GM04504 (cell line): ENCODE measurements at regions not wholly inside any gene's neighbourhood (a gene's known extent, or its start where the extent isn't known, plus 50 kb on each side); places are given as distances from the start of the nearest gene placed in this dataset.
"Not testable (repeated sequence)": the region's sequence is repeated elsewhere in the genome, so short reads cannot be mapped to it uniquely, and the experiment has no call there.

Experiments used
- DNase-seq: peaks from one replicate; pipeline ENCODE4 v3.0.0-alpha.2; 2012; ENCODE audit warnings: low read depth

DNA sequence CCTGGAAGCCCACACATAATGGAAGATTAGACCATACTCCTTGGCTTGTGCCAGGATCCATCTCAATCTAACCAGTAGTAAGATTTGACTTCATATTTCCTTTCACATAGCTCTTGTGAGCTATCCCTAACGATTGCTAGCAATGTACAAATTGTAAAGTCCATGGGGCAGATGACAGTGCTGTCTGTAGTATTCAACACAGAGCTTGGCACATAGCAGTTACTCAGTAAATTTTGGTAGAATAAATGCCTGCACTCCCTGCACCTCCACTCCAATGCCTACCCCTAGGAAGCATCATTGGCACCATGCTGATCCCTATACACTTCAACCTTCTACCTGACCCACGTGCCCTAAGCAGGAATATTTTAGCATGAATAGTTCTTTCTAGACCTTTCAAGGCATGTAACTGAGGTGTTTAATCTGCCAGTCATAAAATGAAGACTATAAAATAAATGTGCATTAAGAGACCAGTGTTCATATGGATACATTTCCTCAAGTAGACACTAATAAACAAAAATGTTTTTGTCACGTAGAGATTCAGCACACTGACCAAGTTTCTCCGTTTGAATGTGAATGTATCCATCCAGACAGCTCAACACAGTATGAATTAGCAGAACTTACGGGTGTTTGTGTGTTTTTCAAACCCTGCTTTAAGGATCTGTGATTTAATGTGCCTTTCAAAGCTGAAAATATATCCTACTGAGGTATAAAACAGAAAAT is 98.8 kb downstream of the BMP4 start:
- no peak for DNase-seq

DNA sequence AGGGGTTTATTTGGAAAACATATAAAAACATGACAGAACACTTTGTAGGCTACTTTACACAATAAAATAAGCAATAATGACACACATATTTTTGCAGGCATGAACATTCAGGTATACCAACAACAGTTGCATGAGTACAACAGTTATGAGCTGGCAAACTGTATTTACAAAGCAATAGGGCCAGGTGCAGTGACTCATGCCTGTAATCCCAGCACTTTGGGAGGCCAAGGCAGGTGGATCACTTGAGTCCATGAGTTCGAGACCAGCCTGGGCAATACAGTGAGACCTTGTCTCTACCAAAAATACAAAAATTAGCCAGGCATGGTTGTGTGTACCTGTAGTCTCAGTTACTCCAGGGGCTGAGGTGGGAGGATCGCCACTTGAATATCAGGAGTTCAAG is 101.1 kb downstream of the BMP4 start:
- no peak for DNase-seq

DNA sequence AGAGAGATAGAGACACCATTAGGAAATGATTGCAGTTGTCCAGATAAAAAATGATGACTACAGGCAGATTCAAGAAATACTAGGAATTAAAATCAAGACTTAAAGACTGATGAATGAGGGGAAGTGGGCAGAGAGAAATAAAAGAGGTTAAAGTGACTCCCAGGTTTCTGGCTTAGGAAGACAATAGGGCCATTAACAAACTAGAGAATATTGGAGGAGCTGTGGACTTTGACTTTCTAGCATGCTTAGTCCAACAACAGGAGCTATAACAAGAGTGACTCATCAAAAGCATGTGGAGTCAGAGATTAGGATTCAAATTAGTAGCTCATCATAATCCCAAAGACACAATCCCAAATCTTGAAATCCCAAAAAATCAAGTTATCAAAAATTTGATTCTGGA is 101.5 kb downstream of the BMP4 start:
- DNase-seq = no peak

DNA sequence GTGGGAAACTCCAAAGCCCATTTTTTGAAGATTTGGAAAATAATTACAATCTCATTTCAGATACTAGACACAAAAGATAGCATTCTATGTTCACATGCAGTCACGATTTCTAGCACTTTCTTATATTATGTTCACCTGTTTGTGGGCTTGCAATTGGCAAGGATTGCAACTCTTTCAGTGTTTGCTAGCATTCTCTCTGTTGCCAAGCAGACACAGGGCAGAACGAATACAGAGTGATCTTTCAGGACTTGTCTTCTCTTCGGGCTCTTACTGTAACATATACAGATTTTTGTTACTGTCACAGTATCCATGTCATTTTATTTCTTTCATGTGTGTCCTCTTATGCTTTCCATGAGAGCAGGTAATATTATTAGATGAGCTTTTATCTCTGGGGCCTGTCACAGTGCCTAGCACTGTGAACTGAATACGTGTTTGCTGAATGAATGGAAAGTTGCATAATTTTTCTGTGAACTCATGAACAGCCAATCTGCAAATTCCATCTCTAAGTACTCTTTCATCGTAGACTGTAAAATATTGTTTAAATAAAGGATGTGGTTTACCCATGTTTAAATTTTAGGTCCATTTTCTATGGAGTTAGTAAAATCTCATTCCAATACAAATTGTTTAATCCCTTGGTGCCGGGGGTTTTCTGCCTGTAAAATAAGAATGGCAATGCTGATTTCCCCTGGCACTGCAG is 105.1 kb downstream of the BMP4 start:
- no peak for DNase-seq

- no peak for DNase-seq
Observed at GRCh38 chr14:53850714-53851296, 105.8 kb downstream of the BMP4 start.

DNA sequence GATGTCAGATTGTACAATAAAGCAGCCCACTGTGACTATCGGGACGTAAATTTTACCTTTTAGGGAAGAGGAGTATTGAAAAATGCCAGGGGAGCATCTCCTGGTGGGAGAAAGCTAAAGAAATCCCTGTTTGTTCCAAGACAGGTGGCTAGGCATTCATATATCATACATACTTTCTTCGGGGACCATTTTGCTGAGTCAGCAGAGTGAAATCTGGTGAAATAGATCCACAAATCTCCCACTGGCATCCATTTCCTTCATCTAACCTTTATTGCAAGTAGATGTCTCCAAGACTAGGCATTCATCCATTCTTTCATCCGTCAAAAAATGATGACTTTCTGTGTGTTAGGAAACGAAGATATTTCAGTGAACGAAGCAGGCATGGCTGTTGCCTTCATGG is 107.1 kb downstream of the BMP4 start:
- no peak for DNase-seq

GRCh38 chr14:53848854-53849253 is 107.8 kb downstream of the BMP4 start:
- DNase-seq = no peak

DNA sequence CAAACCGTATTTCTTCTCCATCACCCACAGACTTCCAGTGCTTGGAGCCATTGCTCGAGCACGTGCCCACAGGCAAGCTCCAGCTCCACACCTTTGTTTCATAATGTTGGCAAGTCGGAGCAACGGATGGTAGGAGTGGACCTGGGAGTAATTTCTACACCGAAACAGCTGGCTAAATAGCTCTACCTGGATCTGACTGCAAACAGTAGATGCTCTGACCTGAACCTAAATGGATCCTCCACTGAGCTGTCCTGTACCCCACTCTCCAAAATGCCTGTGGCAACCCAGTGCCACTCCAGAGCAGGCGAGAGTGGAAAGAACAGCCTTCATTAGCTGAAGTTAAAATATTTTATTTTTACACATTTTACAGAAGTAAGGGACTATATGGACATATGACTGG is 108.7 kb downstream of the BMP4 start:
- no peak for DNase-seq

- DNase-seq = no peak
Observed at GRCh38 chr14:53847057-53847456, 109.6 kb downstream of the BMP4 start.

- DNase-seq = no peak
Observed at GRCh38 chr14:53845813-53846693, 110.6 kb downstream of the BMP4 start.

DNA sequence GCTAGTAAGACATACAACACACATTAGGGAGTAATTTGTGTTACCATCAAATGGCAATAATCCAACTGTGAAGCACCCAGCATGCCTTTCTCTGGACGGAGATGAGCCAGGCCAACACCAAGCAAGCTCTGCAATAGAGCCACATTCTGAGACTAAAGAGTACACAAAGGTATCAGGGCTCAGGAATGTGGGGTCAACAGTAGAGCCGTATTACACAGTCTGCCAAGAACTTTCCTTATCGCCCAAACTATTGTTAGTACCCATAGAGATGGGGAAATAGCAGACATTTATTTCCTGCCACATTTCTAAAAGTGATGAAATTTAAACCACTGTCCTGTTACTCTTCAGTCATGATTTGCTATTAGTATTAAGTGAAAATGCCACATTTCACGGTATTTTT is 113.7 kb downstream of the BMP4 start:
- no peak for DNase-seq

DNA sequence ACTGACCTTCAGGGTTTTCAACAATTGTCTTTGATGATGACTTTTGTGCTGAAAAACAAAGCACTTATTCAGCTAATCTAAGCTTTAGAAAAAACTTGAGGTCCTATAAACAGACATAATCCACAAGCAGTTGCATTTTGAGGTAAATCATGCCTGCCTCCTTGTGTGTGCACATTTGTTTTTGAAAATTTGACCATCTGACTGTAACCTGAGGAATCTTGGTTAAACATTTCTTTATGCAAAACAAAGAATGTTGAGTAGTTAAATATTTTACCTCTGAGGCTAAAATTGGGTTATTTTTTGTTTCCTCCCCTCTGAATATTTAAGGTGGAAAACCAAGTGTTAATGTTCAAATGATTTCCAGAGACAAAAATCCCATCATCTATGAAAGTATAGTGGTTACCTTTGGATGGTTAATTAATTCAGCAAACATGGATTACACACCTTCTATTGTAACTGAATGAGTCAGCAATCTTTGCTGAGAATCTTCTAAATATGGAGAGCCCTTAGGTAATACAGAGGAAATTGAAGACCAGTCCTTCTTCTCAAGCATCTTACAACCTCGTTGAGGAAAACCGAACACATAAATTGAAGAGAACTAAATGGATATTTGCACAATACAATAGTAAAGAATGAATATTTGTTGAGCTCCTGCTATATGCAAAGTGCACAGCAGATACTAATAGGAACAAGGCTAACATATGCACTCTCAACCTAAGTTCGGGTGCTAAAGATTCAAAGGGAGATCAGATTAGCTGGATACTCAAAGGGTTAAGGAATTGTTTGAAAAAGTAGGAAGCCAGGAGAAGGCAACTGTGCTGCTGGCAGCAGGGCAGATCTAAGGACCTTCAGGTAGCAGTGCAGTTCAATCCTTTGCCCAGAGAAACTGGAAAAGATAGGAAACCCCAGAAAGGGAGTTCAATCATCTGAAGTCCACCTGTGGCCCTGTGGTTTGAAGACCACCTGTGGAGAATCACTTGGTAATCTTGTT is 115.2 kb downstream of the BMP4 start:
- DNase-seq = no peak

DNA sequence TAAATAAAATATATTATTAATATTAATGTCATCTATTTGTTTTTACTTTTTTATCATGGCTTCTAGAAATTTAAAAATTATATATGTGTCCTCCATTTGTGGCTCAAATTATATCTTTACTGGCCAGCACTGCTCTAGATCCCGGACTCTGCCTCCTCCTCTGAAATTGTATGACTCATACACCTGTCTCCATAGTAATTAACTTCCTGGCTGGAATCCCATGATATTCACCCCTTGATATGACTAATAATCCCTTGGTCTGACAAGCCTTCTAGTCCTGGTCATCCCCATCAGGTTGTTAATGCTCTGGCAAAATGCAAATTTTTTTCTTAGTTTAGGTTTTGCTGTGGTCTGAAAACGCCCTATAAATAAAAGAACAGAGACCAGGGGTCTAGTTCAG is 116.2 kb downstream of the BMP4 start:
- DNase-seq = no peak

- DNase-seq = no peak
Observed at GRCh38 chr14:53838374-53838773, 118.3 kb downstream of the BMP4 start.

GRCh38 chr14:53837656-53838055 is 119.0 kb downstream of the BMP4 start:
- not testable (repeated sequence) for DNase-seq

GRCh38 chr14:53836551-53836950 is 120.1 kb downstream of the BMP4 start:
- DNase-seq = no peak

GRCh38 chr14:53828820-53829219 is 127.8 kb downstream of the BMP4 start:
- no peak for DNase-seq

- no peak for DNase-seq
Observed at GRCh38 chr14:53824061-53824460, 132.6 kb downstream of the BMP4 start.

DNA sequence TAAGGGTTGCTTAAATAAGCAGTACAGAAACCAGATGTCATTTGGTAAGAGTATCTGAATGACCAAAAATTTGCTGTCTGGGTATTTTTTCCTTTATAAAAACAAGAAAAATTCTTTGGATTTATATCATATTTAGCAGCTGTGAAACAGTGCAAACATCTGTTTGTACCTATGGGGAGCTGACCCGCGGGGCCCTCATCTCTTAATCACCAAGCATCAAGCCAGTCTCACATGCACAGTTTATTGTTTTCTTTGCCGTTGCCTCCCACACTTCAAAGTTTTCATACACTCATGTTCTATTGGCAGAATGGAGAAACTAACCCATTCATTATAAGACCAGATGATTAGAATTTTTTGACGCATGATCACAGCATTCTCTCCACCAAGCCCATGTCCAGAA is 142.2 kb downstream of the BMP4 start:
- DNase-seq = no peak

- DNase-seq = no peak
Observed at GRCh38 chr14:53810221-53810620, 146.4 kb downstream of the BMP4 start.

DNA sequence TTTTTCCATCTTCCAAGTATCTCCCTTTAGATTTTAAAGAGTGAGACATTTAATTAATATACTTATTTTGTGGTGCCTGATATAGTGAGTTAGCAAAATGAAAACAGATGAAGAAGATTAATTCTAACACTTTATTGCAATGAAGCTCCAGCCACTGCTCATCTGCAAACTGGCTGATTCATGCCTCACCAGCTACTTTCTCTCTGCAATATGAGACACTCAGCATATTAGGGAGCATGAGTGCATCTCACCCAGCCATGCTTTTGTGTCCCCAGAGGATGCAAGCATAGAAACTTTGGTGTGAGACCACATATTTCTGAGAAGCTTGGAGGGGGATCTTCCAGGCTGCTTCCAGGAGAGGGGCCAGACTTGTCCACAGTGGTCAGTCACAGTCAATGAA is 148.6 kb downstream of the BMP4 start:
- DNase-seq = no peak
